ENCODE measurements at regions not wholly inside any gene's neighbourhood (a gene's known extent, or its start where the extent isn't known, plus 50 kb on each side); places are given as distances from the start of the nearest gene placed in this dataset.

DNA sequence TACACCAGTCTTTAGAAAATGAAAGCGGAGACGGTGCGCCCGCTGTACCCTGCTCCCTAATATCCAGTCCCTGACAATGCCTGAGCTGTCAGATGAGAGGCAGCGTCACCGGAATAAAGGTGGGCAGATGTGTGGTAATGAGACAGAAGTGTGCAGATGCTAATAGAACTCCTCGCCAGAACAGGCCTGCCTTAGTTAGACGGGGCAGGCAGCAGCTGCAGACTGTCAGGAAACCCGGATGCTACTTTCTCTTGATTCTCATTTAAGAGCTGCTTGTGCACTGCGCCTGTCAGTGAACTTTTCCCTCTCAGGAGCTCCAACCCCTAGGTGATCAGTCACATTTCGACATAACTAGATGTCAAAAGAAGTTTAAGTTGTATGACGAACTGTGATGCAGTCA lies 221.8 kb upstream of the IRX3 start:
- peak; percentile 6 for DNase-seq

DNA sequence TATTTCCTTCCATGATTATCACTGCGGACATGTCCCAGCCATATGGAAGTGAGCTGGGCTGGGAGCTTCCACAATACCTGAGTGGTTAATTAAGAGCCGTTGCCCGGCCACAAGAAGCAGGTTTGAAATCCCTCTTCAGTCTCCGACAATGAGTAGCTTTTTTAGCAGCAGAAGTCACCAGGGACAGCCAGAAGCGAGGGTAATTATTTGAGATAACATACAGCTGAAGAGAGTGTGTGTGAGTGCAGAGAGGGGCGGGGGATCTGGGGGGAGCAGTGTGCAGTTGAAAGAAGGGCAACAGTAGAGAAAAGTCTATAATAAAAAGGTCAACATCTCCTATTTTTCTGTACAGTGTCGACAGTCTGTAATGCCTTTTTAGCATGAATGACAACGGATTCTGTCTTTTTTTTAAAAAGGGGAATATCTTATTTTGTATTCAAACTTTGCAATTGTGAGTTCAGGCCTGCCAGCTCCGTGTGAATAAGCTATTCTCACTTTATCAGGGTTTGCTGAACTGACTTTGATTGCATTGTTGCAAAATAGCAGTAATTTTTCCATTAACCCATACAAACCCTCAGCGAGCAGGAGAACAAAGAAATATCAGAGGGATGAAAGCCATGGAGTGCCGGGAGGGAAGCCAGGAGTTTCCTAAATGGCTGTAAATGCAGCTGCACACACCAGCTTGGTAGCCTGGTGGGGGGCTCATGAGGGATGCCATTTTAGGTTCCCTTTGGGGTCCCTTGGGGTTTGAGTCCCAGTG lies 220.3 kb upstream of the IRX3 start:
- DNase-seq: peak; percentile 99

GRCh38 chr16:54506214-54506580 lies 219.6 kb upstream of the IRX3 start:
- no peak for DNase-seq

DNA sequence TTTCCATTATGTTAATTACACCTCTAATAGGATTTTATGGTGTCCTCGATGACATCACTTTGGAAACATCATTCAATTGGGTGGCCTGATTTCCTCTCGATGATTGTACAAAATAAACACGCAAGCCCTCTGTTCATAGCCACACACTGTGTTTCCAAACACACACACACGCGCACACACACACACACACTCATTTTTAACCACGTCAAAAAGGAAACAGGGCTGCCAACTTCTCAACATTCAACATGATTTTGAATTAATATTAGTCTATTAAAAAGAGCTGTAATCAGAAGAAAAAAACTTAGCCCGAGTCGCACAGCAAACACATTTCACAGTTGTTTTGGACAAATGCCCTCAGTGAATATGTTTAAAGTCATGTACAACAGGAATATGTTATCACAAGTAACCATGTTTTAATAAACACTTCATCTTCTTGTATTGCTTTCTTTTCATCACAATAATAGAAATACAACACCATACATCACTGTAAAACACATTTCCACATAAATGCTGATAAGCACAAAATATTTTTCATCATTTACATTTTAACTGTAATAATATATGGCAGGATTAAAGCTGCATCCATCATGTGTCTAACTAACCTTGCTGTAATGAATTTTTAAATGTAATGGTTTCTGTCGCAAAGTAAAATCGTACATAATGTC lies 219.1 kb upstream of the IRX3 start:
- peak; percentile 64 for DNase-seq

- no peak for DNase-seq
These were observed 217.8 kb upstream of the IRX3 start for GRCh38 chr16:54504372-54504771.

GRCh38 chr16:54503856-54504219 lies 217.3 kb upstream of the IRX3 start:
- DNase-seq: no peak

DNA sequence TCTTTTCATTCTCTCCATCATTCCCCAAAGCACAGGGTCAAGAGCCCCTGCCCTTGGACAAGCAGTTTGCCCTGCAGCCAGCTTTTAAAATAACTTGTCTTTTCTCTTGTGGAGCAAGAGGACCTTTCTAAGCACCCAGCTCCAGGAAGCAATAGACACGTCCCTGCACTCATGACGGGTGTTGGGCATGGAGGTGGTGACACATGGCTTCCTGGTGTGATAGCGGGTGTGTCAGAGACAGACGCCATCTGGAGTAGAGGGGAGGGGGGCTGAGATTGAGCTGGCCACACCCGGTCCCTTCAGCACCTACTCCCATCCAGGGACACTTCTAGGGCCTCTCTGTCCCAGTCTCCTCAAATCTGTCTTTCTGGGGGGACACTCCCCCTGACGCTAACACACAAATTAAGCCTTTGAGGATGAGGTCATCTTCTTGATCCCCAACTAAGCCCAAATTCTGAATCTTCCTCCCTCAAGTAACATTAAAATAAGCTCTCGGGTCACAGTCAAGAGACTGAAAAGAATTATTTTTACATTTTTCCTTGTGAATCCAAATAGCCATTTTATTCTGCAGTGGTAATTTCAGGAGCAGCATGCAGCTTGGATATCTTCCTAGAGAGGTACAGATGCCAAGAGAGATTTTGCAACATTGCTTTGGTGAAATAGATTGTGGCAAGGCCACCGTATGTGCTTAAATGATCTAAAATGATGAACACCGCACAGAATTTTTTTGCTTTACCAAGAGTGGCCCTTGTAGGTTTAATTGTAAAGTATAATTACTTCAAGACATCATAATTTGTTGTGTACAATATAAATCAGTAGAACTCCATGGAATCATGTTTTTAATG lies 216.6 kb upstream of the IRX3 start:
- DNase-seq: no peak

DNA sequence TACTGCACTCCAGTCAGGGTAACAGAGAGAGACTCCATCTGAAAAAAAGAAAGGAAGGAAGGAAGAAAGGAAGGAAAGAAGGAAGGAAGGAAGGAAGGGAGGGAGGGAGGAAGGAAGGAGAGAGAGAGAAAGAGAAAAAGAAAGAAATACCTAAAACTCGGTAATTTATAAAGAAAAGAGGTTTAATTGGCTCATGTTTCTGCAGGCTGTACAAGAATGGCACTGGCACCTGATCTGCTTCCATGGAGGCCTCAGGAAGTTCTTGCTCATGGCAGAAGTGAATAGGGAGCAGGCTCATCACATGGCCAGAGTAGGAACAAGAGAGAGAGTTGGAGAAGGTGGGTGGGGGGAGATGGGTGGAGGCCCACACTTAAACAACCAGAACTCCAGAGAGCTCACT lies 215.2 kb upstream of the IRX3 start:
- DNase-seq: no peak

- no peak for DNase-seq
These were observed 207.0 kb upstream of the IRX3 start for GRCh38 chr16:54493594-54493993.

GRCh38 chr16:54493061-54493460 lies 206.5 kb upstream of the IRX3 start:
- no peak for DNase-seq

GRCh38 chr16:54490112-54490488 lies 203.5 kb upstream of the IRX3 start:
- no peak for DNase-seq

GRCh38 chr16:54489225-54490111 lies 202.9 kb upstream of the IRX3 start:
- peak; percentile 97 for DNase-seq

DNA sequence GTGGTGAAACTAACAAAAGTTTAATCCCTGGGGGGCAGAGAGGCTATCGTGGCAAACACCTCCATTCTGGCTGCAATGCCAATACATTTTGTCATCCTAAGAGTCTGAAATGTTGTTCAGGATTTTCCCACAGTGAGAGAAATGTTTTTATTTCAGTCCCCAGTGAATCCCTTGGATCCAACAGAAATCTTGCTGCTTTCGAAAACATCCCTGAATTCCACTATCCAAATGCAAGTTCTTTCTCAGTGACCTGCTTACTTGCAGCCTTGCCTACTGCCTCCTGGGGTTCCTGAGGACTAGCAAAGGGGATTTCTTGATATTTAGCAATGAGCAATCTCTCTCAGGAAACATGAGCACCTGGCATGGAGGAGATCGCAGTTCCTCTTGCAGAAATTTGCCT lies 202.1 kb upstream of the IRX3 start:
- no peak for DNase-seq

DNA sequence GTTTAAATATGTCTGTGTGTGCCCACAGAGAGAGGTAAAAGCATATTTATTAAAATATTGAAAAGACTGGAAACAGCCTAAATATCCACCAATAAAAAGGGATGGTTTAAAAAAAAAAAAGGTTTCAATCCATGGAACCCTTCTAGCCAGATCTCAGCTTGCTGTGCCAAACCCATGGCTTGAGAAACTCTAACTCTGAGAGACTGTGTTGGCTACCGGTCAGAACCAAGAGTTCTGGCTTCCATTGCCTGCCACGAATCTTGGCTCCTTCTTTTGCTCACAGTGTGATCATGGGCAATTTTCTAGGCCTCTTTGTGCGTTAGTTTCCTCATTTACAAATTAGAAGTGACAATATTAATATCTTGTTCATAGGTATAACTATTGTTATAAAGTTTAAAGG lies 201.3 kb upstream of the IRX3 start:
- no peak for DNase-seq

- DNase-seq: no peak
These were observed 198.1 kb upstream of the IRX3 start for GRCh38 chr16:54484700-54485099.

- DNase-seq: no peak
These were observed 196.4 kb upstream of the IRX3 start for GRCh38 chr16:54482892-54483574.

DNA sequence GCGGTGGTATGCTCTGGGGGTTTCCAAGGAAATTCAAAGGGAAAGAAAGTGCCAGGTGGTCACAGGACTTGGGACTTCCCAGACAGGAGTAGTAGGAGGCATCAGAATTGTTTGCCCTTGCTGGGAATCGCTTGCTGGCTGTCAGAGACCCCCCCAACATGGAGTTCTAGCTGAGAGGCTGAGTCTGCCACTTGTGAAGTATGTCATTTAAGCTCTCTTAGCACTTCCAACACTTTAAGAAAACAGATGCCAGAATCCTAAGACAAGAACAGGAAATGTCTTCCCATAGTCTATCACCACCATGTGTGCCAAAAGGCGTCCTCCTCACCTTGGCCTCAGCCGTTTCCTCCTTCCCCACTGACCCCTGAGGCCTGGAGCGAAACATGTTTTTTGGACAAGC lies 193.8 kb upstream of the IRX3 start:
- DNase-seq: no peak

GRCh38 chr16:54479546-54479945 lies 193.0 kb upstream of the IRX3 start:
- no peak for DNase-seq

DNA sequence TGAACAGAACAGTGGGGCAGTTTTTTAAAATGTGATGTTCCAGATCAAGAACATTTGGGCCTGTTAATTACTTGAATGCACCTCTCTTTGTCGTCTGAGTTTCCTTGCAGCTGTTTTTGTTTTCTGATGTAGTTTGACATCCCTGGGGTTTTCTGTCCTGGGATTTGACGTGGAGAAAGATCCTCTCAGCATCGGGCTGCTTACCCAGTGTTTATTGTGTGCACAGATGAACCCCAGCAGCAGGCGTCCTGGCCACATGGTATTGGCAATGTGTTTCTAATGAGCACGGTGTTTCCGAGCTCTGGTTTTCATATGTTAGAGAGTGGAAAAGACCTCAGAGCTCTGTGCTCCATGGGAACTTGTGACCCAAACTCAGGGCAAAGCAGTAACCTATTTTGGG lies 191.1 kb upstream of the IRX3 start:
- DNase-seq: no peak

DNA sequence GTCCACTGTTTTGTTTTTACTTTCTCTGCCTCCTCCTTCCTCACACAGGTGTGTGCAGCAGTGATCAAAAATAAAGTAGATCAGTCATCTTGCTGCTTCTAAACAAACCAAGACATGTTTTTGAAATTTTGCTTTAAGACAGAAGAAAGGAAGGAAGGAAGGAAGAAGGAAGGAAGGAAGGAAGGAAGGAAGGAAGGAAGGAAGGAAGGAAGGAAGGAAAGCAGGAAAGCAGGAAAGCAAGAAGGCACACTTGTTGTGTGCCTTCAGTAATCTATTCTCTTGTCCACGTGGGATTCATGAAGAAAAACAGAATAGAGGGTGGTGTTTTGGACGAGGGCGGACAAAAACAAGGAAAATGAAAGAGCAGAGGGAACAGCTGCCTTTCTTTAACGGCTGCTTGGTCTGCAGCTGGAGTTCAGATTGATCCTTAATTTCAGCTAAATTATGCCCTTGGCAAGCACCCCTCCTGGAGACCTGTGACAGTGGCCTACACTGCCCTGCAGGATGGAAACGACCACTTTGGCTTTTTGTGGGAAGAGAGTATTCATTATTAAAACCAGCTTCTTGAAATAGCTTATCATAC lies 188.5 kb upstream of the IRX3 start:
- DNase-seq: peak; percentile 32

DNA sequence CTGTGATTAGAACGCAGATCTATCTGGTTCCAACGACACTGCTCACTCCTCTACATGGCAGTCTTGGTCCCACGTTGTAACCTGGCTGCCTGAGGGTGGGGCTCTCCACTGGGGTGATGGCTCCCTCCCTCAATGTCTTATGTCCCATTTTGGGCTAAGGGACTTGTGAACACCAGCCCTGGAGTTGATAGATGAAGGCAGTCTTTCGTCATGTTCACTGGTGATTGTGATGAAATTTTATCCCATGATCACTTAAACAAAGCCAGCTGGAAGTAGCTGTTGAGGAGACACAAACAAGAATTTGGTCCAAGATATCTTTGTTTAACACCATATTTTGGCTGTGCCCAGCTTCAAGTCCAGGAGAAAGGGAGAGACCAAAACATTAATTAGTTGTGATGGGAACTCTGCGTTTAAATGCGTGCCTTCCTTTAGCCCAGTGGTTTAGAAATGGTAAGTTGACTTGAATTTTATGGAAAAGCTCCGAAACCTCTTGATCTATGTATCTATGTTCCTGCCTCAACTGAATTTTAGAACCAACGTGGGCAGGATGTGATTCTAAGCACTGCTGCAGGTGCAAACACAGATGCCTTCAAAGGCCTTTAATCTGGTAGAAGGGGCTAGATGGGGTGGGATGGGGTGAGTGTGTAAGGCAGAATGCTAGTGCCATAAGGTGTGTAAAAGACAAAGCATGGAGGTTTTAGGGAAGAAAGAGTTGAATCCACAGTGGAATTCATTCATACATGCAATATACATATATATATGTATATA lies 186.8 kb upstream of the IRX3 start:
- DNase-seq: no peak

All from NCI-H1105 treated with DMSO at 0.1 percent for 48 hours (cell line).